Left renal cortex interstitium (tissue), 4 donors: ENCODE measurements at regions not wholly inside any gene's neighbourhood (a gene's known extent, or its start where the extent isn't known, plus 50 kb on each side); places are given as distances from the start of the nearest gene placed in this dataset.
A peak's percentile ranks its signal among the peaks of the same experiment; 100 is the strongest.

Source experiments
- DNase-seq, 4 donors: peaks; one replicate each; pipeline ENCODE4 v3.0.0-alpha.2; 2013; ENCODE audit warnings: low read depth in 4 of 4, low spot score in 2 of 4, missing footprints in 1 of 4

- DNase-seq = no peak
Measured at GRCh38 chr7:142606081-142606480, 143.2 kb upstream of the PRSS1 start.

GRCh38 chr7:142604671-142605070 lies 144.6 kb upstream of the PRSS1 start:
- DNase-seq = no peak

GRCh38 chr7:142603870-142604448 lies 145.3 kb upstream of the PRSS1 start:
- DNase-seq = peak in 2 of 4 donors; percentile 34 to 51

GRCh38 chr7:142602756-142603155 lies 146.5 kb upstream of the PRSS1 start:
- DNase-seq = no peak

GRCh38 chr7:142602183-142602582 lies 147.1 kb upstream of the PRSS1 start:
- no peak for DNase-seq

- DNase-seq = no peak
Measured at GRCh38 chr7:142598297-142598696, 151.0 kb upstream of the PRSS1 start.

- no peak for DNase-seq
Measured at GRCh38 chr7:142597547-142597946, 151.7 kb upstream of the PRSS1 start.

- no peak for DNase-seq
Measured at GRCh38 chr7:142595816-142596516, 153.3 kb upstream of the PRSS1 start.

- no peak for DNase-seq
Measured at GRCh38 chr7:142594078-142594477, 155.2 kb upstream of the PRSS1 start.

- no peak for DNase-seq
Measured at GRCh38 chr7:142593106-142593505, 156.2 kb upstream of the PRSS1 start.

- DNase-seq = no peak
Measured at GRCh38 chr7:142592664-142593063, 156.6 kb upstream of the PRSS1 start.

- DNase-seq = no peak
Measured at GRCh38 chr7:142592231-142592630, 157.0 kb upstream of the PRSS1 start.

GRCh38 chr7:142590830-142591457 lies 158.3 kb upstream of the PRSS1 start:
- DNase-seq = no peak

GRCh38 chr7:142590077-142590476 lies 159.2 kb upstream of the PRSS1 start:
- DNase-seq = no peak

GRCh38 chr7:142587578-142588191 lies 161.6 kb upstream of the PRSS1 start:
- peak in 1 of 4 donors; percentile 8 for DNase-seq

GRCh38 chr7:142586611-142587010 lies 162.7 kb upstream of the PRSS1 start:
- no peak for DNase-seq

- DNase-seq = no peak
Measured at GRCh38 chr7:142585425-142585824, 163.8 kb upstream of the PRSS1 start.

- DNase-seq = no peak
Measured at GRCh38 chr7:142584765-142585164, 164.5 kb upstream of the PRSS1 start.

GRCh38 chr7:142583446-142583845 lies 165.8 kb upstream of the PRSS1 start:
- DNase-seq = no peak

- DNase-seq = no peak
Measured at GRCh38 chr7:142582351-142582750, 166.9 kb upstream of the PRSS1 start.

GRCh38 chr7:142581341-142581740 lies 167.9 kb upstream of the PRSS1 start:
- DNase-seq = no peak

GRCh38 chr7:142579946-142580345 lies 169.3 kb upstream of the PRSS1 start:
- DNase-seq = no peak
